ENCODE measurements at regions not wholly inside any gene's neighbourhood (a gene's known extent, or its start where the extent isn't known, plus 50 kb on each side); places are given as distances from the start of the nearest gene placed in this dataset.

GRCh38 chr4:19987746-19988145 lies 264.0 kb upstream of the SLIT2 start:
- no peak for DNase-seq

GRCh38 chr4:19983072-19983471 lies 268.6 kb upstream of the SLIT2 start:
- no peak for DNase-seq

GRCh38 chr4:19982556-19982955 lies 269.1 kb upstream of the SLIT2 start:
- DNase-seq: no peak

DNA sequence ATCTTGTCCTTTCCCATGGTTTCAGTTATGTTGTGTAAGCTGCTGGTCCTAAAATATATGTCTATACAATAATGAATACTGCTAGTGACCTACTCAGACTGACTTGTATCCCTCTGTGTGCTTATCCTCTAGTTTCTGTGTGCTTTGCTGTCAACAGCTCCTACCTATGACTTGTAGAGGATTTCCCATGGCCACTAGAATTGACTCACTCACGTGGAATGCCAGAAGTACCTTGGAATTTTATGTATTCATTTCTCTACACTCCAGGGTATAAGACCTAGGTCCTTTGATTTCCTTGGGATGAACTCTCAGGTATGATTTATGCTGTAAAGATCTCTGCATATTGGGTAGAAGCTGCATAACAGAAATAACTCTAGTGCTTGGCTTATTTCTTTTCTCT lies 279.9 kb upstream of the SLIT2 start:
- DNase-seq: no peak

DNA sequence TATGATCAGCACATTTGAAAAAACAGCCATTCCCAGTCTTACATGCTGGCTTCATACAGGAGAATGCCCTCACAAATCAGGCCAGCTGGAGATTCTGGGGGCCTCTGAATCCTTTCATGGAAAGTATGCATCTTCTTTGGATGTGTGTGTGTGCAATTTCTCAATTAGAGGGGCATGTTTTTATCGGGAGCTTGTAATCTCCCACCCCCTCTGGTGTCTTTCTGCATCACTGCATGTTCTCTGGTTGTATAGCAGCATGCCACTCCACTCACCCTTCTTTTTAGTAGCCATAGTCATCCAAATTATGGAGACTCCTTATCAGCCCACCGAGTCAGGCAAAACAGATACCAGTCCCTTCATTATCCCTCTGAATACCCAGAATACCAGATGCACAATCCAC lies 282.2 kb upstream of the SLIT2 start:
- DNase-seq: no peak

DNA sequence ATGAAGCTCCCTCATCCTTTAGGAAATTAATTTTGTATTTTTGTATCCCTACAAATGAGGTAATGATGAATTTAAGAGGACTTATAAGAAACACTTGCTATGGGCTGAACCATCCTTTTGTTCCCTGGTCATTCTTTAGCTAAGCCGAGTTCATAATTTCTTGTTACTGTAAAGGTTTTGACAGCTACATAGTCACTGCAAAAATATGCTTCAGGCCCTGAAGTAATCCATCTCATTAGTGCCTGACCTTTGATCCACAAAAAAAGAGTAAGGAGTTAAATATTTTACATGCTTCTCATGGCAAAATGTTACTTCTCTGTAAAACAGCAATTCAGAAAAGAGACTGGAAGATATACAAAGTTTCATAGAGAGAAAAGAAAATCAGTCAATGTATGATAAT lies 290.6 kb upstream of the SLIT2 start:
- DNase-seq: no peak

DNA sequence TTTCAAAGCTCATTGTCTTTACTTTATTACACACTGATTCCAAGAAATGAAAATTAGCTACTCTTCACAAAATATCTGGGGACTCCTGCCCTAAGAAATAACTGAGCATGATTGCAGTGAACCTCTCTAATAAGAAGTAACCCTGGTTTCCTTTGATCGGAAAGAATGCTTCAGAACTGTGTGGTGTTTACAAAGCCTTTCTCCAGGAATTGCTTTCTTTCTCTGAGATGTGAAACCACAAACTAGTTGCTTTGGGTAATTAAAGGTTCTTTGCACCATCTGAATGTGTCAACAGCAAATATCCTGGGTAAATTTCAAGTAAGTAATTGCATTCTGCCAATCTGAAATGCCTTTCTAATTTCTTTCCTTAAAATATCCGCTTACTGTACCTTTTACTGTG lies 292.9 kb upstream of the SLIT2 start:
- DNase-seq: no peak

DNA sequence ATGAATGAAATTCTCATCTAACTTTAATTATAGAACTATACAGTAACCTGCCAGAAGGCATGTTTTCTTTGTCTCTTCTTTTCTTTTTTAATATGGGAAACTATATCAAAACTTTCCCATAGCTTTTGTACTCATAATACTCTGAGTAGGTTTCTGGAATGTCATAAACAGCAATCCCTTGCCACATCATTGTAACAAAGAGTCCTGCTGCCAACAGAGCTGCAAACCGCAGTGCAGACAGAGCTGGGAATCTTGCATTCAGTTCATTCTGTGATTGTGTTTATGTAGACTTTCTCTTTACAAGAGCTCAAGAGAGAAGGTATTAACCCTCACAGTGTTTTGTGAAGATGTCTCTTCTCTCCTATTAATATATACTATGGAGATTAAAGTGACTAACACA lies 304.4 kb upstream of the SLIT2 start:
- DNase-seq: no peak

DNA sequence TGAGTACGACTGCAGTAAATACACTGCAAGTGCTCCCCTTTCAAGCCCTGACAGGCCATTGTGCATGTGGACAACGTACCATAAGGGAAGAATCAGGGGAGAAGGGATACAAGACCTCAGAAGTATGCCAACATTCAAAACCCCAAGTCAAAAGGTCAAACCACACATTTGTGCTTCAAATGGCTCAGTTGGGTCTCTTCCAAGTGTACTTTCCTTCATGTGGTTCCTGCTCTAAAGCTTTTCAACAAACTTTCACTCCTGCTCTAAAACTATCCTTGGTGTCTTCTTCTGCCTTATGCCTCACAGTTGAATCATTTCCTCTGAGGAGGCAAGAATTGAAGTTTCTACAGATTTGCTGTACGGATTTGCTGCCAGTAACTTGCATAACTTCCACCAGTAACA lies 305.7 kb upstream of the SLIT2 start:
- DNase-seq: no peak

GRCh38 chr4:19945501-19945900 lies 306.2 kb upstream of the SLIT2 start:
- no peak for DNase-seq

GRCh38 chr4:19944806-19945205 lies 306.9 kb upstream of the SLIT2 start:
- DNase-seq: no peak

GRCh38 chr4:19944251-19944650 lies 307.5 kb upstream of the SLIT2 start:
- DNase-seq: no peak

GRCh38 chr4:19941434-19941833 lies 310.3 kb upstream of the SLIT2 start:
- no peak for DNase-seq

DNA sequence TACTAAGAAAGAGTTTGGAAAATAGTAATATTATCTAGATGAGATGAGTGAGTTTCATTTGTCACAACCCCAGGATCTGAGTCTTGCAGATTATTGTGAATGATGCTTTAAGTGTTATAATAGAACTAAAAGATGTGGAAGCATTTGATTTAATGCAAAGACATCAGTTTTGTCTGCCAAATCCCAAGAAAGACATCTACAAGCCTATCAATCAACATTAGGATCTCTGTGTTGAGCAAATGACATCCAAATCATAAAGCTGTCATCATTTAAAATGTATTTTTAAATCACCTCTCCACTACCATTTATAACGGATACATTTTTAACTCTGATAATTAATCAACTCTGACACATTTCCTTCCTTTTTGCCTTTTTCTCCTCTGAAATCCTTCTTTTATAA lies 310.8 kb upstream of the SLIT2 start:
- DNase-seq: no peak

- DNase-seq: no peak
These were observed 315.2 kb upstream of the SLIT2 start for GRCh38 chr4:19936476-19936875.

GRCh38 chr4:19930742-19931141 lies 321.0 kb upstream of the SLIT2 start:
- no peak for DNase-seq

DNA sequence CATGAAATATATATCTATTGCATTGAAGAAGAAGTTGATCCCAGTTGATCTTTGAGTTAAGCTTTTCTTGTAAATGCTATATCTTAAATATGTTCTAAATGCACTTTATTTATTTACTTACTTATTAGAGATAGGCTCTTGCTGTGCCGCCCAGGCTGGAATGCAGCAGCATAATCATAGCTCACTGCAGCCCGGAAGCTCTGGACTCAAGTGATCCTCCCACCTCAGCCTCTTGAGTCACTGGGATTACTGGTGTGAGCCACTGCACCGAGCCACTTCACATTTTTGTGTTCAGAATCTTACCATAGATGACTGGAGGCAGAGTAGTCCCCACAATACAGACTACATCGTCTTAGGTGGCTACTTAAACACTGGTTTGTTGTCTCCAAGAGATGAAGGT lies 324.3 kb upstream of the SLIT2 start:
- no peak for DNase-seq

- no peak for DNase-seq
These were observed 326.2 kb upstream of the SLIT2 start for GRCh38 chr4:19925516-19925915.

GRCh38 chr4:19924761-19925160 lies 326.9 kb upstream of the SLIT2 start:
- no peak for DNase-seq

GRCh38 chr4:19915276-19915675 lies 336.4 kb upstream of the SLIT2 start:
- no peak for DNase-seq

- DNase-seq: no peak
These were observed 338.1 kb upstream of the SLIT2 start for GRCh38 chr4:19913650-19914049.

DNA sequence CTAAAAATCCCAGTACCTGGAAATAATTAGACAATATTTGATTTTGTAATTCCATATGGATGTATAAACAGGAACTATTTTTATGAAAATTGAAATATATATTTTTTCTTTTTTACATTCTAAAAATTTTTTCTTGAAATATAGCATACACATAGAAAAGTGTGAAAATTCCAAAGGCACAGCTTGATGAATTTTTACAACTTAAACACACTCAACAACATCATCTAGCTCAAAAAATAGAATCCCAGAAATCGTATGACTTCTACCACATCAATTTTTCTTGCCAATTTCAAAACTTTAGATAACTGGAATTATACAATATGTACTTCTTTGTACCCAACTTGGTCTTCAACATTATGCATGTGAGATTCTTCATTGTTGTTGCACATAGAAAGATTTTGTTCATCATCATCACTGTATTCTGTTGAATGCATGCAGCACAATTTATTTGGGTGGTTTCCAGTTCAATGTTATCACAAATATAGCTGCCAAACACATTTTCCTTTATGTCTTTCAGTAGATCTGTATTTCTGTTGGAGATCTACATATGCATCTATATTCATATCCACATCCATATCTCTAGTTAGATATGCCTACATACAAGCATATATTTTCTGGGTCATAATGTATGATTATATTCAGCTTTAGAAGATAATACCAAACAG lies 340.7 kb upstream of the SLIT2 start:
- no peak for DNase-seq

DNA sequence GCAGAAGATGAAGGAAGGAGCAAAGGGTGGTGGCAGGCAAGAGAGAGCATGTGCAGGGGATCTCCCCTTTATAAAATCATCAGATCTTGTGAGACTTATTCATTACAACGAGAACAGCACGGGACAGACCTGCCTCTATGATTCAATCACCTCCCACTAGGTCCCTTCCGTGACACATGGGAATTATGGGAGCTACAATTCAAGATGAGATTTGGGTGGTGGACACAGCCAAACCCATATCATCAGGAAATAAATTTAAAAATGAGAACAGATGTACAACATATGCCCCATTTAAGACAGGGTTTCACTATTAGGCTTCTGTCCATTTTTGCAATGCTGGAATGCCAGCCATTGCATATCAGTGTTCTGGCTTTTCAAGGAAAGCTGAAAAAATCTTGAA lies 346.7 kb upstream of the SLIT2 start:
- DNase-seq: no peak

DNA sequence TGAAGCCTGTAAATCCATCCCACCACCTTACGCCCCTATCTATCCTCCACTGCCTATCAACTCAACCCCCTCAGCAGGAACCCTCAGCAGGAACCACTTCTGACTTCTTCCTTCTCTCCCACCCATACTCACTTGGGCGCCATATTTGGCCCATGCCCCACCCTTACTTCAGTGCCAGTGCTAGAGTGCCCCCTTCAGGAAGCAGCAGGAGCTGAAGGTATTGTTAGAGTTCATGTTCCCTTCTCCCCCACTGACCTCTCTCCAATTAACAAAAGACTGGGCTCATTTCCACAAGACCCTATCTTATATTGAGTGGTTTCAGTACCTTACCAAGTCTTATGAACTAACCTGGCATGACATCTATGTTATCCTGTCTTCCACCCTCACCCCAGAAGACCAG lies 363.1 kb upstream of the SLIT2 start:
- no peak for DNase-seq

GRCh38 chr4:19883841-19884240 lies 367.9 kb upstream of the SLIT2 start:
- DNase-seq: no peak

GRCh38 chr4:19880206-19880605 lies 371.5 kb upstream of the SLIT2 start:
- no peak for DNase-seq
